Uterus (tissue), 3 donors: ENCODE measurements at regions not wholly inside any gene's neighbourhood (a gene's known extent, or its start where the extent isn't known, plus 50 kb on each side); places are given as distances from the start of the nearest gene placed in this dataset. TPM values are rescaled to one million over a fixed set of nuclear protein-coding genes. Genes with fewer than 3 reads are reported as not detected.

Experiments used
- DNase-seq, 2 donors: peaks; one replicate each; pipeline ENCODE4 v3.0.0-alpha.2; 2019 to 2020
- H3K27ac ChIP-seq, 2 donors: fragments of 200-600 bp; sonication (generic); 1 replicate in 1 of 2; 2 replicates in 1 of 2; pipeline ENCODE4 v1.5.1; 2016 to 2018
- H3K27me3 ChIP-seq, 2 donors: fragments of 200-600 bp; sonication (generic); one replicate each; pipeline ENCODE4 v1.5.1; 2018 to 2019; ENCODE audit warnings: control low read depth in 1 of 2
- H3K36me3 ChIP-seq, 2 donors: fragments of 200-600 bp; sonication (generic); one replicate each; pipeline ENCODE4 v1.5.1; 2019; ENCODE audit warnings: control low read depth in 1 of 2
- H3K4me1 ChIP-seq, 2 donors: fragments of 200-600 bp; sonication (generic); one replicate each; pipeline ENCODE4 v1.5.1; 2018 to 2019; ENCODE audit warnings: control low read depth in 1 of 2
- H3K4me3 ChIP-seq, 2 donors: fragments of 200-600 bp; sonication (generic); 1 replicate in 1 of 2; 2 replicates in 1 of 2; pipeline ENCODE4 v1.5.1; 2018 to 2019; ENCODE audit warnings: mild to moderate bottlenecking in 1 of 2
- H3K9me3 ChIP-seq, 2 donors: fragments of 200-600 bp; sonication (generic); one replicate each; pipeline ENCODE4 v1.5.1; 2019; ENCODE audit warnings: control low read depth in 1 of 2
- CTCF ChIP-seq, 4 experiments: fragments of 200-600 bp in 2 of 4; fragments of 450-650 bp in 2 of 4; sonication (generic) in 2 of 4; IDR thresholded peaks; one replicate each; pipeline ENCODE4 v1.5.1; 2016 to 2019; ENCODE audit warnings: antibody characterized with exemption in 4 of 4, mild to moderate bottlenecking in 2 of 4, moderate library complexity in 1 of 4
- POLR2A ChIP-seq, 2 donors: fragments of 450-650 bp; IDR thresholded peaks; one replicate each; pipeline ENCODE4 v1.6.1; 2016; ENCODE audit warnings: antibody characterized with exemption in 2 of 2, mild to moderate bottlenecking in 1 of 2, moderate library complexity in 1 of 2
- intact Hi-C: fragments of 100-400 bp; cut with DNase I; formaldehyde crosslinking; loops from one replicate; pipeline ENCODE4 v1.15.1; 2023; ENCODE audit warnings: low total_unique reads
- small RNA-seq: library from RNA; depleted of rRNA; stranded (forward); fragments of <200 nt; gene quantifications from one replicate; pipeline ENCODE3, GENCODE V24; 2016
- donor health status: DM: yes; HTN: yes; CAD: no.

GRCh38 chr12:114733919-114734318, 49.9 kb upstream of the TBX3 start:
- H3K9me3 ChIP-seq: no peaks in the 10 kb centered on the region
- H3K27me3 ChIP-seq: no peaks in the 10 kb centered on the region
- TF ChIP-seq CTCF (IDR thresholded peaks at IDR 0.05) (no peak), POLR2A (IDR thresholded peaks at IDR 0.05) (no peak)
- intact Hi-C loops: no loop called here
- no peaks in the 10 kb centered on the region for H3K4me1 ChIP-seq
- no peak overlapping the region for H3K4me3 ChIP-seq
- no peaks in the 10 kb centered on the region for H3K36me3 ChIP-seq
- DNase-seq: no peak
- H3K27ac ChIP-seq: no peak overlapping the region

Small RNAs in the stretch of these regions (small RNA-seq; reads per million reads assigned to genes)
- gene AC009804.1: not detected
- not detected for gene RF00275
- not detected for gene RF00443
- gene RN7SL865P: not detected
